Lung (tissue), 11 donors: ENCODE measurements at regions not wholly inside any gene's neighbourhood (a gene's known extent, or its start where the extent isn't known, plus 50 kb on each side); places are given as distances from the start of the nearest gene placed in this dataset.

Experiments used
- ATAC-seq: fragments of 200-7000 bp; cut with Tn5 transposase; one replicate; pipeline ENCODE4 v1.9.1; 2020; ENCODE audit warnings: moderate number of reproducible peaks; ENCODE audit not compliant: insufficient read depth, low FRiP score
- DNase-seq, 3 donors: peaks; one replicate each; pipeline ENCODE4 v3.0.0-alpha.2; 2013 to 2017
- H3K27ac ChIP-seq, 2 donors: one replicate each; pipeline ENCODE4 v1.5.1; 2013; ENCODE audit warnings: mild to moderate bottlenecking in 2 of 2, moderate library complexity in 2 of 2, control low read depth in 1 of 2, inconsistent platforms in 1 of 2, low read depth in 1 of 2, low read length in 1 of 2
- H3K27me3 ChIP-seq, 3 donors: one replicate each; pipeline ENCODE4 v1.5.1; 2013; ENCODE audit warnings: low read length in 2 of 3; ENCODE audit not compliant: control insufficient read depth in 3 of 3, insufficient read depth in 3 of 3
- H3K36me3 ChIP-seq, 4 donors: one replicate each; pipeline ENCODE4 v1.5.1; 2013; ENCODE audit warnings: low read length in 4 of 4, mild to moderate bottlenecking in 1 of 4, moderate library complexity in 1 of 4; ENCODE audit not compliant: control insufficient read depth in 4 of 4, insufficient read depth in 4 of 4
- H3K4me1 ChIP-seq, 5 donors: one replicate each; pipeline ENCODE4 v1.5.1; 2013; ENCODE audit warnings: low read length in 5 of 5, mild to moderate bottlenecking in 2 of 5, moderate library complexity in 1 of 5; ENCODE audit not compliant: control insufficient read depth in 5 of 5, insufficient read depth in 5 of 5
- H3K4me3 ChIP-seq: one replicate; pipeline ENCODE4 v1.5.1; 2013; ENCODE audit warnings: mild to moderate bottlenecking, control low read depth, moderate library complexity
- H3K9ac ChIP-seq, 2 donors: one replicate each; pipeline ENCODE4 v1.5.1; 2013; ENCODE audit warnings: low read length in 2 of 2, control low read depth in 1 of 2; ENCODE audit not compliant: insufficient read depth in 1 of 2
- H3K9me3 ChIP-seq, 4 donors: one replicate each; pipeline ENCODE4 v1.5.1; 2013; ENCODE audit warnings: low read length in 3 of 4, mild to moderate bottlenecking in 1 of 4, moderate library complexity in 1 of 4; ENCODE audit not compliant: control insufficient read depth in 4 of 4, insufficient read depth in 3 of 4
- CTCF ChIP-seq: IDR thresholded peaks from 2 replicates; pipeline ENCODE4 v1.5.1; 2012; ENCODE audit warnings: mild to moderate bottlenecking; ENCODE audit errors: control extremely low read depth, extremely low read depth
- WGBS, 2 donors: extraction: QIAGEN DNeasy Blood & Tissue Kit; methylation state at CpG; one replicate each; pipeline ENCODE4 v1.1.7; 2013; 5-methylcytosine and 5-hydroxymethylcytosine counted together
- donor health status: control.
- donor health status: control.
- donor health status: Bipolar disorder and iron deficiency.
- donor health status: healthy.
- donor health status: DM: yes; HTN: yes; CAD: no.

DNA sequence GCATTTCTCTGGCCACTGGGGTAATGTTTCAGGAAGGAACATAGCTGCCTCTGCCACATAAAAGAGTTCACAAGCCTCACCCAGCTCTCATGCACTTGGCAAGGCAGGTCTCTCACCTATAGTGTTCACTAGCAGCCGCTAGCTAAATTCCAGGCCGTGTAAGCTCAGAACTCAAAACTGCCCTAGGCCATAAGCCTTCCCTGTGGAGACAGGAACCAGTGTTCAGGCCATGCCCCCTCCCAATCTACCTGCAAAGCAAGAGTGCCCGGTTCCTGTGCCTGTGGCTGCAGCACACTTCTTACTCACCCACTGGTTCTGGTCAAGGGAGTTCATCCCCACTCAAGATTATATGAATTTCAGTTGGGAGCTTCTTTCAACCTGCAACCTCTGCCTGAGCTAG lies 60.7 kb upstream of the ZNF169 start:
- no peaks in the 10 kb centered on the region for H3K27me3 ChIP-seq
- H3K27ac ChIP-seq, result no peak overlapping the region
- peaks cover 0 to 5% (median 0%) of the 10 kb centered on the region in 5 donors for H3K4me1 ChIP-seq
- peaks cover 0 to 5% (median 3%) of the 10 kb centered on the region in 4 donors for H3K9me3 ChIP-seq
- DNase-seq (no peak), ATAC-seq (no peak)
- H3K9ac ChIP-seq, result no peak overlapping the region
- 93 to 95% methylated on average over 3 of the region's 3 CpGs for WGBS, 2 donors
- no peak overlapping the region for H3K4me3 ChIP-seq
- TF ChIP-seq CTCF, result no peak
- H3K36me3 ChIP-seq, result peaks cover 0 to 3% (median 1%) of the 10 kb centered on the region in 4 donors

GRCh38 chr9:94199776-94200175 lies 59.3 kb upstream of the ZNF169 start:
- TF ChIP-seq CTCF, result no peak
- H3K9ac ChIP-seq, result no peak overlapping the region
- ATAC-seq, result no peak
- peaks cover 0 to 5% (median 0%) of the 10 kb centered on the region in 5 donors for H3K4me1 ChIP-seq
- H3K27me3 ChIP-seq, result no peaks in the 10 kb centered on the region
- no peak for DNase-seq
- peaks cover 3 to 5% (median 4%) of the 10 kb centered on the region in 4 donors for H3K9me3 ChIP-seq
- H3K36me3 ChIP-seq, result peaks cover 0 to 3% (median 1%) of the 10 kb centered on the region in 4 donors
- no peak overlapping the region for H3K4me3 ChIP-seq
- no peak overlapping the region for H3K27ac ChIP-seq

GRCh38 chr9:94204174-94204573 lies 54.9 kb upstream of the ZNF169 start:
- 69% methylated on average over 4 of the region's 4 CpGs for WGBS, 2 donors

More at GRCh38 chr9:94204174-94204573, 54.9 kb upstream of the ZNF169 start:
- Histone ChIP-seq H3K4me3 (no peak overlapping the region), H3K9ac (no peak overlapping the region), H3K27ac (no peak overlapping the region), H3K36me3 (no peaks in the 10 kb centered on the region), H3K9me3 (peaks cover 0 to 5% (median 2%) of the 10 kb centered on the region in 4 donors), H3K27me3 (no peaks in the 10 kb centered on the region), H3K4me1 (peaks cover 0 to 5% (median 0%) of the 10 kb centered on the region in 5 donors)
- ATAC-seq (no peak), DNase-seq (no peak)
- TF ChIP-seq CTCF, result no peak
